ENCODE measurements at regions not wholly inside any gene's neighbourhood (a gene's known extent, or its start where the extent isn't known, plus 50 kb on each side); places are given as distances from the start of the nearest gene placed in this dataset.

GRCh38 chr6:111992851-111993250 is 61.1 kb upstream of the CCN6 start:
- no peak overlapping the region for H3K27ac ChIP-seq (ENCODE audit: low read depth, low read length)
- no peak overlapping the region for H3K4me3 ChIP-seq (ENCODE audit: insufficient read depth, low read length, poor library complexity, severe bottlenecking)
- H3K9me3 ChIP-seq (ENCODE audit: insufficient read depth, low read length), result no peaks in the 10 kb centered on the region
- no peak overlapping the region for H2AFZ ChIP-seq (ENCODE audit: low read depth, low read length, severe bottlenecking)
- no peaks in the 10 kb centered on the region for H3K36me3 ChIP-seq (ENCODE audit: low read length)
- H3K27me3 ChIP-seq (ENCODE audit: low read length), result no peaks in the 10 kb centered on the region
- no peak overlapping the region for H3K9ac ChIP-seq (ENCODE audit: low read length)
- H4K20me1 ChIP-seq (ENCODE audit: low read depth, low read length), result no peaks in the 10 kb centered on the region
- no peaks in the 10 kb centered on the region for H3F3A ChIP-seq (ENCODE audit: insufficient read depth)
- no peak overlapping the region for H3K4me2 ChIP-seq (ENCODE audit: low read depth, low read length, poor library complexity, severe bottlenecking)
- no peak for TF ChIP-seq EZH2phosphoT487 (conservative IDR thresholded peaks at IDR 0.05; ENCODE audit: low read length)
- no peak for TF ChIP-seq CTCF (IDR thresholded peaks at IDR 0.05; ENCODE audit: insufficient read depth, low read length, poor library complexity, severe bottlenecking)
- no peaks in the 10 kb centered on the region for H3K79me2 ChIP-seq (ENCODE audit: insufficient read depth, low read length)
- no peaks in the 10 kb centered on the region for H3K9me2 ChIP-seq (replicated peaks; ENCODE audit: insufficient read depth, low read length)

GRCh38 chr6:111993342-111993741 is 60.6 kb upstream of the CCN6 start:
- H3K9me3 ChIP-seq (ENCODE audit: insufficient read depth, low read length), result no peaks in the 10 kb centered on the region
- H3K9me2 ChIP-seq (replicated peaks; ENCODE audit: insufficient read depth, low read length), result no peaks in the 10 kb centered on the region
- H3K27me3 ChIP-seq (ENCODE audit: low read length), result no peaks in the 10 kb centered on the region
- no peaks in the 10 kb centered on the region for H3K79me2 ChIP-seq (ENCODE audit: insufficient read depth, low read length)
- no peak overlapping the region for H2AFZ ChIP-seq (ENCODE audit: low read depth, low read length, severe bottlenecking)
- H3K4me3 ChIP-seq (ENCODE audit: insufficient read depth, low read length, poor library complexity, severe bottlenecking), result no peak overlapping the region
- H3K36me3 ChIP-seq (ENCODE audit: low read length), result no peaks in the 10 kb centered on the region
- H4K20me1 ChIP-seq (ENCODE audit: low read depth, low read length), result no peaks in the 10 kb centered on the region
- no peak overlapping the region for H3K9ac ChIP-seq (ENCODE audit: low read length)
- H3F3A ChIP-seq (ENCODE audit: insufficient read depth), result no peaks in the 10 kb centered on the region
- H3K27ac ChIP-seq (ENCODE audit: low read depth, low read length), result no peak overlapping the region
- no peak for TF ChIP-seq CTCF (IDR thresholded peaks at IDR 0.05; ENCODE audit: insufficient read depth, low read length, poor library complexity, severe bottlenecking)
- no peak for TF ChIP-seq EZH2phosphoT487 (conservative IDR thresholded peaks at IDR 0.05; ENCODE audit: low read length)
- no peak overlapping the region for H3K4me2 ChIP-seq (ENCODE audit: low read depth, low read length, poor library complexity, severe bottlenecking)

GRCh38 chr6:111994791-111995190 is 59.1 kb upstream of the CCN6 start:
- Histone ChIP-seq H3K9me2 (replicated peaks; ENCODE audit: insufficient read depth, low read length) (no peaks in the 10 kb centered on the region), H3K4me2 (ENCODE audit: low read depth, low read length, poor library complexity, severe bottlenecking) (no peak overlapping the region), H3K9ac (ENCODE audit: low read length) (no peak overlapping the region), H3F3A (ENCODE audit: insufficient read depth) (no peaks in the 10 kb centered on the region), H3K36me3 (ENCODE audit: low read length) (no peaks in the 10 kb centered on the region), H2AFZ (ENCODE audit: low read depth, low read length, severe bottlenecking) (no peak overlapping the region), H3K79me2 (ENCODE audit: insufficient read depth, low read length) (no peaks in the 10 kb centered on the region), H3K4me3 (ENCODE audit: insufficient read depth, low read length, poor library complexity, severe bottlenecking) (no peak overlapping the region), H3K27ac (ENCODE audit: low read depth, low read length) (no peak overlapping the region), H4K20me1 (ENCODE audit: low read depth, low read length) (no peaks in the 10 kb centered on the region), H3K9me3 (ENCODE audit: insufficient read depth, low read length) (no peaks in the 10 kb centered on the region), H3K27me3 (ENCODE audit: low read length) (no peaks in the 10 kb centered on the region)
- TF ChIP-seq EZH2phosphoT487 (conservative IDR thresholded peaks at IDR 0.05; ENCODE audit: low read length) (no peak), CTCF (IDR thresholded peaks at IDR 0.05; ENCODE audit: insufficient read depth, low read length, poor library complexity, severe bottlenecking) (no peak)

GRCh38 chr6:111995404-111995803 is 58.5 kb upstream of the CCN6 start:
- Histone ChIP-seq H3K4me2 (ENCODE audit: low read depth, low read length, poor library complexity, severe bottlenecking) (no peak overlapping the region), H3K9me2 (replicated peaks; ENCODE audit: insufficient read depth, low read length) (no peaks in the 10 kb centered on the region), H3K4me3 (ENCODE audit: insufficient read depth, low read length, poor library complexity, severe bottlenecking) (no peak overlapping the region), H3K36me3 (ENCODE audit: low read length) (no peaks in the 10 kb centered on the region), H3F3A (ENCODE audit: insufficient read depth) (no peaks in the 10 kb centered on the region), H4K20me1 (ENCODE audit: low read depth, low read length) (no peaks in the 10 kb centered on the region), H3K27me3 (ENCODE audit: low read length) (no peaks in the 10 kb centered on the region), H3K9ac (ENCODE audit: low read length) (no peak overlapping the region), H3K79me2 (ENCODE audit: insufficient read depth, low read length) (no peaks in the 10 kb centered on the region), H2AFZ (ENCODE audit: low read depth, low read length, severe bottlenecking) (no peak overlapping the region), H3K9me3 (ENCODE audit: insufficient read depth, low read length) (no peaks in the 10 kb centered on the region), H3K27ac (ENCODE audit: low read depth, low read length) (no peak overlapping the region)
- TF ChIP-seq CTCF (IDR thresholded peaks at IDR 0.05; ENCODE audit: insufficient read depth, low read length, poor library complexity, severe bottlenecking) (no peak), EZH2phosphoT487 (conservative IDR thresholded peaks at IDR 0.05; ENCODE audit: low read length) (no peak)

Measured in SU-DHL-6 (cell line).